Neural progenitor cell (in vitro differentiated cells): ENCODE measurements at regions not wholly inside any gene's neighbourhood (a gene's known extent, or its start where the extent isn't known, plus 50 kb on each side); places are given as distances from the start of the nearest gene placed in this dataset.

Experiments
- EZH2 ChIP-seq: fragments of 200-600 bp; sonication (generic); IDR thresholded peaks from 2 replicates; pipeline ENCODE4 v1.6.1; 2017; ENCODE audit warnings: antibody characterized with exemption, mild to moderate bottlenecking, moderate library complexity
- TF ChIP-seq, protein P1 (sequence below): fragments of 200-600 bp; sonication (generic); IDR thresholded peaks from 2 replicates; pipeline ENCODE4 v1.5.1; 2017; ENCODE audit warnings: antibody characterized with exemption, mild to moderate bottlenecking

- TF ChIP-seq EZH2, result no peak
- TF ChIP-seq, protein P1, sequence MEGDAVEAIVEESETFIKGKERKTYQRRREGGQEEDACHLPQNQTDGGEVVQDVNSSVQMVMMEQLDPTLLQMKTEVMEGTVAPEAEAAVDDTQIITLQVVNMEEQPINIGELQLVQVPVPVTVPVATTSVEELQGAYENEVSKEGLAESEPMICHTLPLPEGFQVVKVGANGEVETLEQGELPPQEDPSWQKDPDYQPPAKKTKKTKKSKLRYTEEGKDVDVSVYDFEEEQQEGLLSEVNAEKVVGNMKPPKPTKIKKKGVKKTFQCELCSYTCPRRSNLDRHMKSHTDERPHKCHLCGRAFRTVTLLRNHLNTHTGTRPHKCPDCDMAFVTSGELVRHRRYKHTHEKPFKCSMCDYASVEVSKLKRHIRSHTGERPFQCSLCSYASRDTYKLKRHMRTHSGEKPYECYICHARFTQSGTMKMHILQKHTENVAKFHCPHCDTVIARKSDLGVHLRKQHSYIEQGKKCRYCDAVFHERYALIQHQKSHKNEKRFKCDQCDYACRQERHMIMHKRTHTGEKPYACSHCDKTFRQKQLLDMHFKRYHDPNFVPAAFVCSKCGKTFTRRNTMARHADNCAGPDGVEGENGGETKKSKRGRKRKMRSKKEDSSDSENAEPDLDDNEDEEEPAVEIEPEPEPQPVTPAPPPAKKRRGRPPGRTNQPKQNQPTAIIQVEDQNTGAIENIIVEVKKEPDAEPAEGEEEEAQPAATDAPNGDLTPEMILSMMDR, result no peak
These were observed 313.6 kb upstream of the ATP11B start for GRCh38 chr3:182479419-182480336.
